DMS79 treated with DMSO at 0.1 percent for 48 hours (cell line): ENCODE measurements at regions not wholly inside any gene's neighbourhood (a gene's known extent, or its start where the extent isn't known, plus 50 kb on each side); places are given as distances from the start of the nearest gene placed in this dataset.
A peak's percentile ranks its signal among the peaks of the same experiment; 100 is the strongest.

Experiments
- DNase-seq: peaks from one replicate; lab custom pipeline; 2025; lab: John Stamatoyannopoulos, UW

GRCh38 chr1:244265507-244265906, 186.2 kb downstream of the ADSS2 start:
- no peak for DNase-seq

GRCh38 chr1:244269169-244269568, 182.5 kb downstream of the ADSS2 start:
- DNase-seq: no peak

- no peak for DNase-seq
Observed at GRCh38 chr1:244271004-244271403, 180.7 kb downstream of the ADSS2 start.

GRCh38 chr1:244271691-244272308, 179.9 kb downstream of the ADSS2 start:
- DNase-seq: no peak

GRCh38 chr1:244272471-244273261, 179.0 kb downstream of the ADSS2 start:
- DNase-seq: peak; percentile 76

- no peak for DNase-seq
Observed at GRCh38 chr1:244273262-244273844, 178.4 kb downstream of the ADSS2 start.

- DNase-seq: no peak
Observed at GRCh38 chr1:244273845-244274619, 177.7 kb downstream of the ADSS2 start.

GRCh38 chr1:244276646-244277045, 175.1 kb downstream of the ADSS2 start:
- no peak for DNase-seq

- DNase-seq: no peak
Observed at GRCh38 chr1:244280201-244280600, 171.5 kb downstream of the ADSS2 start.

- no peak for DNase-seq
Observed at GRCh38 chr1:244280859-244281258, 170.8 kb downstream of the ADSS2 start.

- DNase-seq: no peak
Observed at GRCh38 chr1:244283772-244284171, 167.9 kb downstream of the ADSS2 start.

- no peak for DNase-seq
Observed at GRCh38 chr1:244284641-244285156, 167.0 kb downstream of the ADSS2 start.

GRCh38 chr1:244286341-244286740, 165.4 kb downstream of the ADSS2 start:
- no peak for DNase-seq

- DNase-seq: no peak
Observed at GRCh38 chr1:244287726-244288125, 164.0 kb downstream of the ADSS2 start.

GRCh38 chr1:244288663-244289062, 163.0 kb downstream of the ADSS2 start:
- no peak for DNase-seq

- no peak for DNase-seq
Observed at GRCh38 chr1:244289991-244290785, 161.5 kb downstream of the ADSS2 start.

GRCh38 chr1:244291236-244292201, 160.2 kb downstream of the ADSS2 start:
- no peak for DNase-seq

- no peak for DNase-seq
Observed at GRCh38 chr1:244294599-244295224, 157.0 kb downstream of the ADSS2 start.

- DNase-seq: no peak
Observed at GRCh38 chr1:244296003-244296402, 155.7 kb downstream of the ADSS2 start.

GRCh38 chr1:244296447-244296846, 155.3 kb downstream of the ADSS2 start:
- no peak for DNase-seq
